Mesodermal cell (in vitro differentiated cells): ENCODE measurements at regions not wholly inside any gene's neighbourhood (a gene's known extent, or its start where the extent isn't known, plus 50 kb on each side); places are given as distances from the start of the nearest gene placed in this dataset.

Experiments
- H3K27ac ChIP-seq: 2 replicates; pipeline ENCODE4 v1.7.0; 2013; ENCODE audit warnings: mild to moderate bottlenecking, low read depth, low read length, moderate library complexity; ENCODE audit not compliant: severe bottlenecking
- H3K36me3 ChIP-seq: 2 replicates; pipeline ENCODE4 v1.7.1; 2013; ENCODE audit warnings: mild to moderate bottlenecking, low read length, moderate library complexity; ENCODE audit not compliant: control insufficient read depth, insufficient read depth
- H3K4me1 ChIP-seq: one replicate; pipeline ENCODE4 v1.7.1; 2013; ENCODE audit warnings: mild to moderate bottlenecking, low read length; ENCODE audit not compliant: insufficient read depth, control insufficient read depth, poor library complexity, severe bottlenecking
- H3K4me3 ChIP-seq: 2 replicates; pipeline ENCODE4 v1.7.0; 2013; ENCODE audit warnings: low read length, control low read depth, mild to moderate bottlenecking; ENCODE audit not compliant: insufficient read depth, poor library complexity, severe bottlenecking; ENCODE audit errors: extremely low read depth
- H3K9me3 ChIP-seq: 2 replicates; pipeline ENCODE4 v1.7.1; 2013; ENCODE audit warnings: mild to moderate bottlenecking, low read length, moderate library complexity; ENCODE audit not compliant: control insufficient read depth
- WGBS, 2 experiments: methylation state at CpG; one replicate each; pipeline ENCODE4 v1.1.5; 2013; ENCODE audit warnings: missing lambda C conversion rate in 2 of 2; ENCODE audit not compliant: insufficient coverage in 2 of 2; 5-methylcytosine and 5-hydroxymethylcytosine counted together

DNA sequence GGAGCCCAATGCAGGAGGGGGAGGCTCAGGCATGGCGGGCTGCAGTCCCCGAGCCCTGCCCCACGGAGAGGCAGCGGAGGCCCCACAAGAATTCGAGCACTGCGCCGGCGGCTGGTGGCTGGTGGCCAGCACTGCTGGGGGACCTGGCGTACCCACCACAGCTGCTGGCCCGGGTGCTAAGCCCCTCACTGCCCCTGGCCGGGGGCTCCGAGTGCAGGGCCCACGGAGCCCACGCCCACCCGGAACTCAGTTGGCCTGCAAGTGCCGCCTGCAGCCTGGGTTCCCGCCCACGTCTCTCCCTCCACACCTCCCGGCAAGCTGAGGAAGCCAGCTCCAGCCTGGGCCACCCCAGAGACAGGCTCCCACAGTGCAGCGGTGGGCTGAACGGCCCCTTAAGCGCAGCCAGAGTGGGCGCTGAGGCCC lies 780.3 kb downstream of the DTWD2 start:
- WGBS, 2 experiments = 94 to 98% methylated on average over 15 to 21 of the region's 23 CpGs
- Histone ChIP-seq H3K9me3 (peaks cover 14% of the 10 kb centered on the region), H3K4me3 (no peak overlapping the region), H3K36me3 (no peaks in the 10 kb centered on the region), H3K4me1 (no peaks in the 10 kb centered on the region), H3K27ac (no peak overlapping the region)

DNA sequence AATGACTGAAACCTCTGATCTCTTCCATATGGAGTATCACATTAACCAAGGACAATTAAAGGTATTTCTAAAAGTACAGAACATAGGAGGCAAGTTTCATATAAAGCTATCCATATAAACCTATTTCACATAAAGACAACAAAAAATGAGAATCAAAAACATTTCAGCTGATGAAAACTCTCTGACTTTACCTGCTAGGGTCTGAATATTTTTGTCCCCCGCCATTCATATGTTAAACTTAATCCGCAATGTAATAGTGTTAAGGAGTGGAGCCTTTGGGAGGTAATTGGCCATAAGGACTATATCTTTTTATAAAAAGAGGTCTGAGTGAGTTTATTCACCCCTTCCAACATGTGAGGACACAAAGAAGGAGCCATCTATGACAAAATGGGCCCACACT lies 788.5 kb downstream of the DTWD2 start:
- Histone ChIP-seq H3K9me3 (no peaks in the 10 kb centered on the region), H3K27ac (no peak overlapping the region), H3K36me3 (no peaks in the 10 kb centered on the region), H3K4me1 (no peaks in the 10 kb centered on the region), H3K4me3 (no peak overlapping the region)
- WGBS, 2 experiments = no CpG with 5 or more reads among the region's 2 CpGs

DNA sequence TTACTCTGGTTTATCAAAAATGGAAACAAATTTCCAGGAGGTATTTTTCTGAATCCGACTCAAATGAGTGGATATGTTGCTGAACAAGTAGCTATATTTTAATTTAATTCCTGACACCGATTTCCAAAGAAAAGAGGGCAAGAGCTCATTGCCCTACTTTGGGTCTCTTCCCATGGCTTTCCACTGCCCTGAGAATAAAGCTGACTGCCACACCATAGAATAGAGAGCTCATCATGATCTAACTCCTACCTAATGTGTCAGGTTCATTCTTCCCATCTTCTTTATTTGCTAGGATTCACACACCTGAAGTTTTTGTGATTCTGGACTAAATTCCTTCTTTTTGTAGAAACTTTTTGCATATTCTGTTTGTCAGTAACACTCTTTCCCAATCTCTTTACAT lies 792.1 kb downstream of the DTWD2 start:
- WGBS, 2 experiments = 86 to 100% methylated on average over 1 of the region's 2 CpGs

DNA sequence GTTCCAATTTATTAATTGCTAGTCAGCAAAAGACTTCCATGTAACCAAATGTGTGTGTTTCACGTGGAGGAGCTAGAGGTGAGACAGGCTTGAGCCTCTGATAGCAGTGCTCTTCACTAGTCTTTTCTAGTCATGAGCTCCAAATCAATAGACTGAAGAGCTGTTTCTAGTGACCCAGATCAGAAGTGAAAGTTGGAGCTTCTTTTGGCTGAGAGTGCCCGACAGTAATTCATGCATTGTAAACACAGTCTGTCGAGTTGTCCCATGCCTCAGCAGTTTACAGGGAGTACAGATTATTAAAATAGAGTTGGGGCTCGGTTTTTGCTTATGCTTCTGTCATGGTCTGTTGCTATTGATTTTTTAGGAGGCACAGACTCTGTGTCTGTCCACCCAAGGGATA lies 793.1 kb downstream of the DTWD2 start:
- no peaks in the 10 kb centered on the region for H3K4me1 ChIP-seq
- H3K4me3 ChIP-seq = no peak overlapping the region
- no peaks in the 10 kb centered on the region for H3K36me3 ChIP-seq
- no peak overlapping the region for H3K27ac ChIP-seq
- no peaks in the 10 kb centered on the region for H3K9me3 ChIP-seq
- 76 to 84% methylated on average over 3 to 4 of the region's 4 CpGs for WGBS, 2 experiments

More for the DNA sequence above, 792.1 kb downstream of the DTWD2 start:
- Histone ChIP-seq H3K36me3 (no peaks in the 10 kb centered on the region), H3K4me1 (no peaks in the 10 kb centered on the region), H3K4me3 (no peak overlapping the region), H3K9me3 (no peaks in the 10 kb centered on the region), H3K27ac (no peak overlapping the region)

DNA sequence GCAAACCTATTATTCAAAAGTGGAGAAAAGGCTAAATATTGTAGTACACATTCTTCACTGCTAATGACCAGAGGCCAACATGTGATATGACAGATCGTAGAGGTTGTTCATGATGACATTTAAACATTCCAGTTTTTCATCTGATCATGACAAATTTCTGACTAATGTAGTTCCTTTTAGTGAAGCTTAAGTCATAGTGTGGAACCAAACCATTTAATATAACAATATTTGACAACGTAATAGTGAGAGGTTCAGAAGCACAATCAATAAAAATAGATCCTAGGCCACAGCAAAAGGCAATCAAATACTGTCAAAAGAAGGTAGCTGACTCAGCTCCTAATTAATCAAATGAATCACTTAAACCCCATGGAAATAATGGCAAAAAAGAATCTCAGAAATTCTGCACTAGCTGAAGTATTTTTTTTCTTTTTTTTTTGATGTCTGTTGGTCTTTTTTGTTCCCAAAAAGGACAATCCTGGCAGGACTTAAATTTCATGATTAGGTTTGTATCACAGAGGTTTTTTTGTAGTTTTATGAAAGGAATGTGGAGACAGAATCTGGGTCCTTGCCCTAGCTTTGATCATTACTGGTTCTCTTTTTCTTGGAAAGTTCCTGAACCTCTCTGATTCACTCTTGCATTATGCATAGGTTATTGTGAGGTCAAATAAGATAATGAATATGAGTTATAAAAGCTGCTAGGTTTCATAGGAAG lies 795.0 kb downstream of the DTWD2 start:
- Histone ChIP-seq H3K4me1 (no peaks in the 10 kb centered on the region), H3K4me3 (no peak overlapping the region), H3K36me3 (no peaks in the 10 kb centered on the region), H3K9me3 (no peaks in the 10 kb centered on the region), H3K27ac (no peak overlapping the region)
- WGBS, 2 experiments = no CpG with 5 or more reads among the region's 2 CpGs

DNA sequence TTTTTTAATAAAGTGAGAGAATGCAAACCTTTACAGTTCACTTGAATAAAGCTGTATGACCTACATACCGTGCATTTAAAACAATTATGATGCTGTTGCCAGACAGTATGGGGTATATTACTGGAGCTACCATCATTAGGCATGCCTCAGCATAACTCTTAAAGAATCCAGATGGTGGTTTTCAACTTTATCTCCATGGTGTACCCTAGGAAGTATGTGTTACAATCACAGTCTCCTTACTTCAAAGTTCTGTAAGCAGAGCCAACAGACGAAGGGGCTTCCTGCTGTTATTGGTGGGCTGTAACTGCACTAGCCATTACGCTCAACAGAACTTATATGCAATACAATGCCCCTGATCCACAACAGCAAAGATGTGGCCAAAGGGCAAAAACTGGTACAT lies 803.3 kb downstream of the DTWD2 start:
- H3K27ac ChIP-seq = no peak overlapping the region
- no peaks in the 10 kb centered on the region for H3K9me3 ChIP-seq
- no peaks in the 10 kb centered on the region for H3K36me3 ChIP-seq
- no CpG with 5 or more reads among the region's 3 CpGs for WGBS, 2 experiments
- no peak overlapping the region for H3K4me3 ChIP-seq
- H3K4me1 ChIP-seq = no peaks in the 10 kb centered on the region

DNA sequence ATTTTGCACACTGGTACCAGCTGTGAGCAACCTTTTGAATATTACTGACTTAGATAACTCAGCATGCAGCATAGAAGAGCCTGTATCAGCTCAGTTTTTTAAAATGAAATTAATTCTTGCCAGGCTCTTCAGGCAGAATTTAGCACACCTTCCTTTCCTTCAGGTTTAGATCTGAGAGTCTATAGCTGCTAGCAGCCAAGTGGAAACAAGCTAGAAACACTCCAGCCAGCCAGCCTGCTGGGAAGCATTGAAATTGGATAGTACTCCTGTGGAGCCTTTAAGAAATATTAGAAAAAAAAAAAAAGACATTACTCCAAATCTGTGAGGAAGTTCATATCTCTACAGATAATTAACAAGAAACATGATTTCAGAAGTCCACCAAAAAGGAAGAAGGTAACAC lies 812.2 kb downstream of the DTWD2 start:
- Histone ChIP-seq H3K9me3 (no peaks in the 10 kb centered on the region), H3K4me3 (no peak overlapping the region), H3K4me1 (no peaks in the 10 kb centered on the region), H3K27ac (no peak overlapping the region), H3K36me3 (no peaks in the 10 kb centered on the region)

DNA sequence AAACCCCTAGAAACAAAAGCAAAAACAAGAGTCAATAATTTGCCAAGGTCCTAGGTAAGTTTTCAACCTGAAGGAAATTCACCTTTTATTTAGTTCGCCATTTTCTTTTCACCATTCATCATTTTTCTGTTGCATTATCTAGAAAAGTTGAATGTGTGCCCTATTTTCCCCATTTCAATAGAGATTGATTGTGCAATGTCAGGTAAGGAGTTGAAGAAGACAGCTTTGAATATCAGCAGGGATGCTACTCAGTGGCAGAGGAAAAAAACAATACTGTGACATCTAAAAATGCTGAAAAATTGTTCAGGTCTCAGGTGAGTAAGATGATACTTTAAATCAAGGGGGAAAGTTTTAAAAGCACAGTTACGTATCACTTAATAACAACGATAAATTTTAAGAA lies 813.7 kb downstream of the DTWD2 start:
- no CpG with 5 or more reads among the region's 3 CpGs for WGBS, 2 experiments
- Histone ChIP-seq H3K36me3 (no peaks in the 10 kb centered on the region), H3K4me3 (no peak overlapping the region)

DNA sequence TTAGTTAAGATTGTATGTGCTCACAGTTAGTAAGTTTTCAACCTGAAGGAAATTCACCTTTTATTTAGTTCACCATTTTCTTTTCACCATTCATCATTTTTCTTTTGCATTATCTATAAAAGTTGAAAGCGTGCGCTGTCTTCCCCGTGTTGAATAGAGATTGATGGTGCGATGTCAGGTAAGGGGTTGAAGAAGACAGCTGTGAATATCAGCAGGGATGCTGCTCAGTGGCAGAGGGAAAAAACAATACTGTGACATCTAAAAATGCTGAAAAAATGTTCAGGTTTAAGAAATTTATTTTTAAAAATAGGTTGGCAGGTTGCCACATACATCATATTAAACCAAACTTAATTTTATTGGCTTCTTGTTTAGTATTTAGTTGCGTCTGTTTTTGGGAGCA lies 815.0 kb downstream of the DTWD2 start:
- no peaks in the 10 kb centered on the region for H3K4me1 ChIP-seq
- H3K36me3 ChIP-seq = no peaks in the 10 kb centered on the region
- WGBS, 2 experiments = 100% methylated on average over 1 of the region's 5 CpGs
- no peak overlapping the region for H3K27ac ChIP-seq
- H3K4me3 ChIP-seq = no peak overlapping the region
- H3K9me3 ChIP-seq = no peaks in the 10 kb centered on the region

More for the DNA sequence above, 813.7 kb downstream of the DTWD2 start:
- Histone ChIP-seq H3K27ac (no peak overlapping the region), H3K9me3 (no peaks in the 10 kb centered on the region), H3K4me1 (no peaks in the 10 kb centered on the region)

DNA sequence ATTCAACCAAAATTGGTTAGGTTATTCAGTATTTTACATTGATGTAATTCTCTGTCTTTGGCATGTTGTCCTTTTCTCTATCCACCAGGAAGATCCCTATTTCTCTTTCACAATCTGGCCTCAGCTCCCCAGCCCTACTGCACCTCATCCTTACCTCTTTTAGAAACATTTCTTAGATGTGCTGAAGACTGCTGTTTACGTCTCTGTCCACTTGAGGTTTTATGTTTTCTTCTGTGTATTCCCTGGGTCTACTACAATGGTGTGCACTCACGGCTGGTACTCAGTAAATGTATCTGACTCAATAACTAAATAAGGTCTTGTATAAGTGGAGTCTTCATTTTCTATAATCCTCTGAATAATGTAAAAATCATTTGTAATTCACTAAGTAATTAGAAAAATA lies 822.7 kb downstream of the DTWD2 start:
- no peaks in the 10 kb centered on the region for H3K4me1 ChIP-seq
- no peak overlapping the region for H3K27ac ChIP-seq
- H3K9me3 ChIP-seq = no peaks in the 10 kb centered on the region
- 80% methylated on average over 1 of the region's 2 CpGs; no CpG with 5 or more reads in 1 of the 2 experiments for WGBS, 2 experiments
- H3K36me3 ChIP-seq = no peaks in the 10 kb centered on the region
- H3K4me3 ChIP-seq = no peak overlapping the region

DNA sequence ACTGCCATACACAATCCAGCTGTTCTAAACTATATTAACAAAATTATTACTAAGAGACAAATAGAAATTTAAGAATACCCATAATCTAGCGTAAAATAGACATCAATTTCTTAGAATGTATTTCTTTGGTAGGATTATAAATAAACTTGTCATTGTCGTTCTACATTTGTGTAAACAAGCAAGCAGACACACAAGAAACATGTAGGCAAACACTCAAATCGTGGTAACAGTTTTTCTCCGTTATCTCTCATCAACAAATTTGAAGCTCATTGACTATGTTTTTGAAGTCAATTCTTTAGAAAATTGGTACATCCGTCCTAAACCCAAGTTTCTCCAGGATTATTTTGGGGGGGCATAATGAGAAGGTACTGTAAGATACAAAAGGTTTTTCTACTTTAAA lies 832.2 kb downstream of the DTWD2 start:
- Histone ChIP-seq H3K36me3 (no peaks in the 10 kb centered on the region), H3K27ac (no peak overlapping the region)
- 83 to 100% methylated on average over 1 to 3 of the region's 5 CpGs for WGBS, 2 experiments

More for the DNA sequence above, 832.2 kb downstream of the DTWD2 start:
- H3K9me3 ChIP-seq = no peaks in the 10 kb centered on the region
- no peaks in the 10 kb centered on the region for H3K4me1 ChIP-seq
- H3K4me3 ChIP-seq = no peak overlapping the region
